NCI-H524 (cell line): ENCODE measurements at regions not wholly inside any gene's neighbourhood (a gene's known extent, or its start where the extent isn't known, plus 50 kb on each side); places are given as distances from the start of the nearest gene placed in this dataset.

Source experiments
- DNase-seq, 2 experiments: peaks; one replicate each; lab custom pipeline; 2025; lab: John Stamatoyannopoulos, UW

- DNase-seq: no peak
Measured at GRCh38 chr18:54020156-54020745, 204.2 kb downstream of the MBD2 start.

GRCh38 chr18:54019641-54020040 is 204.8 kb downstream of the MBD2 start:
- DNase-seq: no peak

- DNase-seq: no peak
Measured at GRCh38 chr18:54013452-54013851, 211.0 kb downstream of the MBD2 start.

- DNase-seq: peak in 1 of 2 experiments; percentile 8
Measured at GRCh38 chr18:54004828-54005227, 219.6 kb downstream of the MBD2 start.

GRCh38 chr18:54003195-54003594 is 221.3 kb downstream of the MBD2 start:
- DNase-seq: no peak

GRCh38 chr18:53997064-53997463 is 227.4 kb downstream of the MBD2 start:
- DNase-seq: no peak

GRCh38 chr18:53994016-53994415 is 230.5 kb downstream of the MBD2 start:
- DNase-seq: no peak

GRCh38 chr18:53991805-53992204 is 232.7 kb downstream of the MBD2 start:
- no peak for DNase-seq

- DNase-seq: no peak
Measured at GRCh38 chr18:53991202-53991601, 233.3 kb downstream of the MBD2 start.

- DNase-seq: no peak
Measured at GRCh38 chr18:53990485-53990884, 234.0 kb downstream of the MBD2 start.

GRCh38 chr18:53984021-53984420 is 240.4 kb downstream of the MBD2 start:
- no peak for DNase-seq

- DNase-seq: no peak
Measured at GRCh38 chr18:53971331-53971730, 253.1 kb downstream of the MBD2 start.

GRCh38 chr18:53952700-53953099 is 271.8 kb downstream of the MBD2 start:
- no peak for DNase-seq

GRCh38 chr18:53950545-53950944 is 273.9 kb downstream of the MBD2 start:
- no peak for DNase-seq

- DNase-seq: no peak
Measured at GRCh38 chr18:53948991-53949390, 275.5 kb downstream of the MBD2 start.

GRCh38 chr18:53947092-53947640 is 277.3 kb downstream of the MBD2 start:
- no peak for DNase-seq

- no peak for DNase-seq
Measured at GRCh38 chr18:53946594-53946993, 277.9 kb downstream of the MBD2 start.

- DNase-seq: no peak
Measured at GRCh38 chr18:53944721-53945120, 279.7 kb downstream of the MBD2 start.

GRCh38 chr18:53943326-53943860 is 281.1 kb downstream of the MBD2 start:
- peak in 1 of 2 experiments; percentile 11 for DNase-seq

GRCh38 chr18:53941601-53942338 is 282.7 kb downstream of the MBD2 start:
- DNase-seq: peak in 1 of 2 experiments; percentile 23

- no peak for DNase-seq
Measured at GRCh38 chr18:53937037-53937436, 287.4 kb downstream of the MBD2 start.

- DNase-seq: no peak
Measured at GRCh38 chr18:53935803-53936202, 288.7 kb downstream of the MBD2 start.

- peak in 1 of 2 experiments; percentile 5 for DNase-seq
Measured at GRCh38 chr18:53935399-53935798, 289.1 kb downstream of the MBD2 start.
